ENCODE measurements at regions not wholly inside any gene's neighbourhood (a gene's known extent, or its start where the extent isn't known, plus 50 kb on each side); places are given as distances from the start of the nearest gene placed in this dataset.

DNA sequence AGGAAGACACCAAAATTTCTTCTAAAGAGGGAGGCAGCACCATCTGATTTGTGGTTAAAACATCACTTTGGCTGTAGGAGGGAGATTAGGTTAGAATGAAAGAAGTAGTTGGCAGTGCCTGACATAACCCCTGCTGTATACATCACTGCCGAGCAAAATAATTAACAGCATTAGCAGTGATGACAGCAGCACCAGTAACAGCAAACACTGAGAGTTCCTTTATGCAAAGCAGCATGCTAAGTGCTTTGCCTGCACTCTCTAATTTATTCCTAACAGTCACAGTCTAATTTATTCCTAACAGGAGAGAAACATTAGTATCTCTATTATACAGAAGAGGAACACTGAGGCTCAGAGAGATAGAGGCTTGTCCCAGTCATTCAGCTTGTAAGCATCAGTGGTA, 1469.7 kb downstream of the AACS start:
- TF ChIP-seq HDAC2 (IDR thresholded peaks at IDR 0.05) (no peak), HDGF (IDR thresholded peaks at IDR 0.05) (no peak)
